ENCODE measurements at regions not wholly inside any gene's neighbourhood (a gene's known extent, or its start where the extent isn't known, plus 50 kb on each side); places are given as distances from the start of the nearest gene placed in this dataset.

- no peak overlapping the region for H3K4me3 ChIP-seq
- ATAC-seq (replicated peaks in 6 of 8), result no peak
- 0 to 88% (median 45%) methylated on average over 1 to 2 of the region's 2 CpGs; no CpG with 5 or more reads in 1 of the 10 experiments for WGBS, 10 experiments
- peaks cover 0 to 5% of the 10 kb centered on the region in 2 donors for H3K4me1 ChIP-seq (replicated peaks in 1 of 2)
- in situ Hi-C loops (cut with MboI; ENCODE audit: low pct_unique_long_range_greater_than_20kb in 2 of 9, low sequenced_read_pairs in 9 of 9, unreplicated experiment in 9 of 9), result no loop called here
- no peak overlapping the region for H3K27ac ChIP-seq
Measured at GRCh38 chr5:30845194-30845593, 348.3 kb upstream of the CDH6 start.

GRCh38 chr5:30843541-30843940 lies 349.9 kb upstream of the CDH6 start:
- 44 to 96% (median 87%) methylated on average over 3 to 5 of the region's 5 CpGs for WGBS, 10 experiments

DNA sequence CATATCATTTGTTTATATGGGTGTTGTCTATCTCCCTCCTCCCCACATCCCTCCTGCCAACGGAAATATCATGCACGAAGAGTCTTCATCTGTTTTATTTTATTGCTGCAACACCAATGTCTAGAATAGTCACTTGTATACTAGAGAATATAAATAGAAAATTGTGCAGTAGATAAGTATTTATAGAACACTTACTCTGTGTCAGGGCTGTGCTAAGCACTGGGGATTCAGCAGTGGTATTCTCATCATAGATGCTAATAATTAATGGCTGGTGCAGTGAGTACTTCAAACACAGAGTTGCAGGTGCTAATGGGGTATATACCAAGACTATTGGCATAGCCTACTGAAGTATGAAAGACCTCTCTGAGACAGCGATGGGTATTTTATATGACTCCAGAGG lies 353.5 kb upstream of the CDH6 start:
- WGBS, 10 experiments, result 30 to 100% (median 90%) methylated on average over 1 to 3 of the region's 3 CpGs; no CpG with 5 or more reads in 2 of the 10 experiments
- Histone ChIP-seq H3K4me1 (replicated peaks in 1 of 2) (peaks cover 0 to 6% of the 10 kb centered on the region in 2 donors), H3K27ac (no peak overlapping the region), H3K4me3 (no peak overlapping the region)
- no peak for ATAC-seq (replicated peaks in 6 of 8)
- in situ Hi-C loops (cut with MboI; ENCODE audit: low pct_unique_long_range_greater_than_20kb in 2 of 9, low sequenced_read_pairs in 9 of 9, unreplicated experiment in 9 of 9), result no loop called here

More at GRCh38 chr5:30843541-30843940, 349.9 kb upstream of the CDH6 start:
- Histone ChIP-seq H3K4me1 (replicated peaks in 1 of 2) (peaks cover 0 to 6% of the 10 kb centered on the region in 2 donors), H3K4me3 (no peak overlapping the region), H3K27ac (no peak overlapping the region)
- ATAC-seq (replicated peaks in 6 of 8), result no peak
- in situ Hi-C loops (cut with MboI; ENCODE audit: low pct_unique_long_range_greater_than_20kb in 2 of 9, low sequenced_read_pairs in 9 of 9, unreplicated experiment in 9 of 9), result no loop called here

DNA sequence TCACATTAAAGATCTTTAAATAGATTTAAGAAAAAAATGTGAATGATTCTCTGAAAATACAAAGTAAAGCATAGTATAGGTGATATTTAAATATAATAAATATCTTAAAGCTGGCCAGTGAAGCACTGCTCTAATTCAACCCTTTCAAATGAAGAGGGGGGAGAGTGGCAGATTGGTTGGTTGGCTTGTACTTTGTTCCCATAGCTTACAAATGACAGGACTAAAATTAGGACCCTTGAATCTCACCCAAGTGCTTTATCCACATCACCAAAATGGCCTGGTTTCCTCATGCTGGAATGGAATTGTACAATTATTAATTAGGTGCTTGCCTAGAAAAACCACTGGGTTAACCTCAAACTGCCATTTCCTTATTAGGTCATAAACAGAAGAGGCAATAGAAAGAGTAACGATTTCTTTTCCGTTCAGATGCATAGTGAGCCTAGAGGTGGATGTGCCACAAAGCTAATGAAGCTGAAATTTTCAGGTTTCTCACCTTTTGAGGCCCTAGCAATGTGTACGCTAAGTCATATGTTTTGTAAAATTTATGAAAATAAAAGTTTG lies 354.5 kb upstream of the CDH6 start:
- no peak for ATAC-seq (replicated peaks in 6 of 8)
- 7 to 100% (median 88%) methylated on average over 1 to 3 of the region's 3 CpGs for WGBS, 10 experiments
- Histone ChIP-seq H3K4me1 (replicated peaks in 1 of 2) (peaks cover 0 to 6% of the 10 kb centered on the region in 2 donors), H3K27ac (no peak overlapping the region), H3K4me3 (no peak overlapping the region)
- in situ Hi-C loops (cut with MboI; ENCODE audit: low pct_unique_long_range_greater_than_20kb in 2 of 9, low sequenced_read_pairs in 9 of 9, unreplicated experiment in 9 of 9), result no loop called here

DNA sequence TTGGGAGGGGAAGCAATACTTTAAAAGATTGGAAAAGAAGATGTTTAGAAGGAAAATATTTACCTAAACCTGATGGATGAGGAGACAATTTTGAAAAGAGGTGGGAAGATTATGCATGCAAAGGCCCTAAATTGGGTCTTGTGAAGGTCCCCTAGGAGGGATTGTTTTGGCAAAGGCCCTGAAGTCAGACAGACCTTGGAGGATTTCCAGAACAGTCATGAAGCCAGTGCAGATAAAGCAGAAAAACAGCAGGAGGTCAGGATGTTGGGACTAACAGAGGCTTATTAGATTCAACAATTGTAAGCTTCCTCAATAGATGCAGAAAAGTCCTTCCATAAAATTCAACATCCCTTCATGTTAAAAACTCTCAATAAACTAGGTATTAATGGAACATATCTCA lies 361.0 kb upstream of the CDH6 start:
- in situ Hi-C loops (cut with MboI; ENCODE audit: low pct_unique_long_range_greater_than_20kb in 2 of 9, low sequenced_read_pairs in 9 of 9, unreplicated experiment in 9 of 9), result no loop called here
- no peak for ATAC-seq (replicated peaks in 6 of 8)
- Histone ChIP-seq H3K4me1 (replicated peaks in 1 of 2) (no peaks in the 10 kb centered on the region), H3K27ac (no peak overlapping the region), H3K4me3 (no peak overlapping the region)

DNA sequence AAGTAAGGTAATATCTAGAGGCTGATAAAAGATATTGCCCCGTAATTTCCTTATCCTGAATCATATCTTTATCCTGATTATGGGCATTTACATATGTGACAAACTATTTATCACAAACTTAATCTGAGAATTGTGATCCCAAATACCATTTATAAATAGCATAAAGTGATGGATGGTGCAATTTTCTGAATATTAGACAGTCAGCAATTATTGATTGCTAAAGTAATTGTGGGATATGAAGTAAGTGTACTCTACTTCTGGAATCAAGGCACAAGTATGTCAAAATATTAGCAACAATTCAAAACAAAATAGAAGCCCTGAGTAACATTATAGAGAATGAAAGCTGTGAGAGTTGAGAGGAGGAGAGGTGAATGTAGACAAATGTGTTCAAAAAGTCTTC lies 361.9 kb upstream of the CDH6 start:
- in situ Hi-C loops (cut with MboI; ENCODE audit: low pct_unique_long_range_greater_than_20kb in 2 of 9, low sequenced_read_pairs in 9 of 9, unreplicated experiment in 9 of 9), result no loop called here
- no peak overlapping the region for H3K27ac ChIP-seq

GRCh38 chr5:30831123-30831522 lies 362.4 kb upstream of the CDH6 start:
- 0 to 100% (median 50%) methylated on average over 1 to 3 of the region's 3 CpGs; no CpG with 5 or more reads in 1 of the 10 experiments for WGBS, 10 experiments
- H3K4me3 ChIP-seq, result no peak overlapping the region
- no peaks in the 10 kb centered on the region for H3K4me1 ChIP-seq (replicated peaks in 1 of 2)
- no peak overlapping the region for H3K27ac ChIP-seq
- ATAC-seq (replicated peaks in 6 of 8), result no peak
- in situ Hi-C loops (cut with MboI; ENCODE audit: low pct_unique_long_range_greater_than_20kb in 2 of 9, low sequenced_read_pairs in 9 of 9, unreplicated experiment in 9 of 9), result no loop called here

More for the DNA sequence above, 361.9 kb upstream of the CDH6 start:
- Histone ChIP-seq H3K4me3 (no peak overlapping the region), H3K4me1 (replicated peaks in 1 of 2) (no peaks in the 10 kb centered on the region)
- WGBS, 10 experiments, result 0 to 100% (median 26%) methylated on average over 1 of the region's 1 CpG; no CpG with 5 or more reads in 6 of the 10 experiments
- no peak for ATAC-seq (replicated peaks in 6 of 8)

DNA sequence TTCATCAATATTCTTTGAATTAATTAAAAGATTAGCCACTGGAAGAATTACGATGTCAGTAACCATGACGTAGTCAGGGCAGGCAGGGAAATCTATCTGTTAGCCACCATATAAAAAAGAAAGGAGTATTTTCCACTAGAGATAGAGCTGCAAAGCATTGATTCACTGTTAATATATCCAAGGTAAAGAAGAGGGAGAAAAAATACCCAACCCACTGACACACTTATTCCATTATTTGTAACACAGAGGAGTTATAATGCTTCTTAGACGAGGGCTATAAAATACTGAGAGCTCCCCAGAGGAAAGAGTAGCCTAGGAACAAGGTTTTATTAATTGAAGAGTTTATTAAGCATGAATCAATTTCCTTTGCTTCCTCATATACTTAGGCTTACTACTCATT lies 382.2 kb upstream of the CDH6 start:
- in situ Hi-C loops (cut with MboI; ENCODE audit: low pct_unique_long_range_greater_than_20kb in 2 of 9, low sequenced_read_pairs in 9 of 9, unreplicated experiment in 9 of 9), result no loop called here
- peaks cover 0 to 8% of the 10 kb centered on the region in 2 donors for H3K4me1 ChIP-seq (replicated peaks in 1 of 2)
- no peak overlapping the region for H3K27ac ChIP-seq
- H3K4me3 ChIP-seq, result no peak overlapping the region
- ATAC-seq (replicated peaks in 6 of 8), result peak in 5 of 8 experiments; percentile 50 to 88 (median 62)
- 33 to 90% (median 71%) methylated on average over 1 to 3 of the region's 3 CpGs for WGBS, 10 experiments

DNA sequence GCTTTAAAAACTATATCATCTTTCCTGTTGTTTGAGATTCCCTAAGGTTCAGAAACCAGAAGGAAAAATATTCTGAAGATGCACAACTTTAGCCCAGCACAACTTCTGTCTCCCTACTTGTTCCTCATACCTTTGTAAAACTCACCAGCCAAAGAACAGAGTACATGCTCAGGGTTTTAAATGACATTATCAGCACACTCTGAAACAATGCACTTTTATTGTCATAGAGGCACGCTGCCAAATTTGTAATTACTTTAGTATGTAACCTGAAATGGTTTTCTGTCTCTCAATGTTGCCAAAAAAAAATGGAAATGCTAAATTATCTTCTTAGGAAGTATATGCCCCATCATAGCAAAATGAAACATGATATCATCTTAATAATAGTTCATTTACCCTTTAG lies 383.6 kb upstream of the CDH6 start:
- in situ Hi-C loops (cut with MboI; ENCODE audit: low pct_unique_long_range_greater_than_20kb in 2 of 9, low sequenced_read_pairs in 9 of 9, unreplicated experiment in 9 of 9), result no loop called here
- no peak overlapping the region for H3K4me3 ChIP-seq
- WGBS, 10 experiments, result 0 to 100% (median 48%) methylated on average over 1 of the region's 1 CpG; no CpG with 5 or more reads in 2 of the 10 experiments
- no peak overlapping the region for H3K27ac ChIP-seq
- no peak for ATAC-seq (replicated peaks in 6 of 8)
- H3K4me1 ChIP-seq (replicated peaks in 1 of 2), result peaks cover 2 to 9% of the 10 kb centered on the region in 2 donors

DNA sequence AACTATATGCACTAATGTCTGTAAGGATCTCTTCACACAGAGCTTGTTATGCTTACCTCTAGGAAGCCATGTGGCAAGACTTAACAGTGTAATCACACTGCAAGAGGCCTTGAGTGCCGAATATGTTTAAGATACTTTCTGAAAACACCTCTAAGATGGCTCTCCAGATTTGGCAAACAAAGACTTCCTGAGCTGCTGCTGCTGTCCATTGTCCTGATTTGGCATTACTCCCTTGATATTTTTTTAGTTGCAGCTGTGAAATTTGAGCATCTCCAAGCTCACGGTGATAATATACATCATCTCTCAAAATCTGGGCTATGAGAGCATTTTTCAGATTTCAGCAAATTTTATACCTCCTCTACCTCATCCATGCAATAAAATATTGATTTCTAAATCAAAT lies 384.5 kb upstream of the CDH6 start:
- in situ Hi-C loops (cut with MboI; ENCODE audit: low pct_unique_long_range_greater_than_20kb in 2 of 9, low sequenced_read_pairs in 9 of 9, unreplicated experiment in 9 of 9), result no loop called here
- Histone ChIP-seq H3K27ac (no peak overlapping the region), H3K4me1 (replicated peaks in 1 of 2) (peaks cover 4 to 11% of the 10 kb centered on the region in 2 donors), H3K4me3 (no peak overlapping the region)
- ATAC-seq (replicated peaks in 6 of 8), result no peak
- WGBS, 10 experiments, result 0 to 100% (median 75%) methylated on average over 1 to 2 of the region's 2 CpGs; no CpG with 5 or more reads in 2 of the 10 experiments

- no peak overlapping the region for H3K27ac ChIP-seq
- peak in 5 of 8 experiments; percentile 58 to 97 (median 66) for ATAC-seq (replicated peaks in 6 of 8)
- in situ Hi-C loops (cut with MboI; ENCODE audit: low pct_unique_long_range_greater_than_20kb in 2 of 9, low sequenced_read_pairs in 9 of 9, unreplicated experiment in 9 of 9), result no loop called here
- no peak overlapping the region for H3K4me3 ChIP-seq
- 20 to 72% (median 56%) methylated on average over 2 to 6 of the region's 7 CpGs; no CpG with 5 or more reads in 1 of the 10 experiments for WGBS, 10 experiments
- peaks cover 2 to 4% of the 10 kb centered on the region in 2 donors for H3K4me1 ChIP-seq (replicated peaks in 1 of 2)
Measured at GRCh38 chr5:30804739-30805505, 388.6 kb upstream of the CDH6 start.

- WGBS, 10 experiments, result 0 to 100% (median 93%) methylated on average over 2 to 5 of the region's 5 CpGs
- Histone ChIP-seq H3K27ac (no peak overlapping the region), H3K4me3 (no peak overlapping the region), H3K4me1 (replicated peaks in 1 of 2) (peaks cover 2 to 4% of the 10 kb centered on the region in 2 donors)
- no peak for ATAC-seq (replicated peaks in 6 of 8)
- in situ Hi-C loops (cut with MboI; ENCODE audit: low pct_unique_long_range_greater_than_20kb in 2 of 9, low sequenced_read_pairs in 9 of 9, unreplicated experiment in 9 of 9), result no loop called here
Measured at GRCh38 chr5:30802961-30803705, 390.4 kb upstream of the CDH6 start.

- in situ Hi-C loops (cut with MboI; ENCODE audit: low pct_unique_long_range_greater_than_20kb in 2 of 9, low sequenced_read_pairs in 9 of 9, unreplicated experiment in 9 of 9), result no loop called here
- 4 to 100% (median 25%) methylated on average over 1 to 2 of the region's 2 CpGs; no CpG with 5 or more reads in 1 of the 10 experiments for WGBS, 10 experiments
- H3K4me1 ChIP-seq (replicated peaks in 1 of 2), result no peaks in the 10 kb centered on the region
- no peak overlapping the region for H3K27ac ChIP-seq
- ATAC-seq (replicated peaks in 6 of 8), result peak in 1 of 8 experiments; percentile 23
- no peak overlapping the region for H3K4me3 ChIP-seq
Measured at GRCh38 chr5:30781643-30782042, 411.8 kb upstream of the CDH6 start.
